Ascending aorta (tissue), 2 donors: ENCODE measurements at regions not wholly inside any gene's neighbourhood (a gene's known extent, or its start where the extent isn't known, plus 50 kb on each side); places are given as distances from the start of the nearest gene placed in this dataset.
"Not testable (repeated sequence)": the region's sequence is repeated elsewhere in the genome, so short reads cannot be mapped to it uniquely, and the experiment has no call there.

Experiments
- DNase-seq, 2 donors: peaks; one replicate each; pipeline ENCODE4 v3.0.0-alpha.2; 2019; ENCODE audit warnings: low spot score in 2 of 2
- H3K27ac ChIP-seq, 2 donors: fragments of 200-600 bp; sonication (generic); one replicate each; pipeline ENCODE4 v1.5.1; 2016 to 2017; ENCODE audit warnings: mild to moderate bottlenecking in 1 of 2
- H3K27me3 ChIP-seq: fragments of 200-600 bp; sonication (generic); one replicate; pipeline ENCODE4 v1.5.1; 2017
- H3K36me3 ChIP-seq, 2 donors: fragments of 200-600 bp; sonication (generic); one replicate each; pipeline ENCODE4 v1.5.1; 2016
- H3K4me1 ChIP-seq, 2 donors: fragments of 200-600 bp; sonication (generic); one replicate each; pipeline ENCODE4 v1.5.1; 2016 to 2017; ENCODE audit warnings: mild to moderate bottlenecking in 1 of 2
- H3K4me3 ChIP-seq, 2 donors: fragments of 200-600 bp; sonication (generic); one replicate each; pipeline ENCODE4 v1.5.1; 2016 to 2017; ENCODE audit warnings: mild to moderate bottlenecking in 1 of 2
- H3K9me3 ChIP-seq, 2 donors: fragments of 200-600 bp; sonication (generic); one replicate each; pipeline ENCODE4 v1.5.1; 2016
- CTCF ChIP-seq, 3 experiments: fragments of 200-600 bp in 2 of 3; fragments of 450-650 bp in 1 of 3; sonication (generic) in 2 of 3; IDR thresholded peaks; one replicate each; pipeline ENCODE4 v1.5.1; 2016 to 2019; ENCODE audit warnings: antibody characterized with exemption in 3 of 3, mild to moderate bottlenecking in 1 of 3, moderate library complexity in 1 of 3
- intact Hi-C: fragments of 100-400 bp; cut with DNase I; formaldehyde crosslinking; loops from one replicate; pipeline ENCODE4 v1.15.1; 2023

DNA sequence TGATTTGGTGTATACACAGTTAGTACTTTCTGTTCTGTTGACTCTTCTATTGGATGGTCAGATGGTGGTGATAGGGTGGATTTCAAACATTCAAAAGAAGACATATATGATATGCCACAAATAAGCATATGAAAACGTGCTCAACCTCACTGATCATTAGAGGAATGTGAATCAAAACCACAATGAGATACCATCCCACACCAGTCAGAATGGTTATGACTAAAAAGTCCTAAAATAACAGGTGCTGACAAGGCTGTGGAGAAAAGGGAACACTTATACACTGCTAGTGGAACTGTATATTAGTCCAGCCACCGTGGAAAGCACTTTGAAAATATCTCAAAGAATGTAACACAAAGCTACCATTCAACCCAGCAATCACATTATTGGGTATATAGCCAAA lies 425.5 kb downstream of the C12orf50 start:
- intact Hi-C loops, result no loop called here
- Histone ChIP-seq H3K27me3 (no peaks in the 10 kb centered on the region), H3K4me1 (no peaks in the 10 kb centered on the region), H3K9me3 (no peaks in the 10 kb centered on the region), H3K36me3 (no peaks in the 10 kb centered on the region), H3K27ac (no peak overlapping the region), H3K4me3 (no peak overlapping the region)
- TF ChIP-seq CTCF (IDR thresholded peaks at IDR 0.05), result no peak
- no peak for DNase-seq

GRCh38 chr12:87599459-87599858 lies 429.7 kb downstream of the C12orf50 start:
- no peak for TF ChIP-seq CTCF (IDR thresholded peaks at IDR 0.05)

DNA sequence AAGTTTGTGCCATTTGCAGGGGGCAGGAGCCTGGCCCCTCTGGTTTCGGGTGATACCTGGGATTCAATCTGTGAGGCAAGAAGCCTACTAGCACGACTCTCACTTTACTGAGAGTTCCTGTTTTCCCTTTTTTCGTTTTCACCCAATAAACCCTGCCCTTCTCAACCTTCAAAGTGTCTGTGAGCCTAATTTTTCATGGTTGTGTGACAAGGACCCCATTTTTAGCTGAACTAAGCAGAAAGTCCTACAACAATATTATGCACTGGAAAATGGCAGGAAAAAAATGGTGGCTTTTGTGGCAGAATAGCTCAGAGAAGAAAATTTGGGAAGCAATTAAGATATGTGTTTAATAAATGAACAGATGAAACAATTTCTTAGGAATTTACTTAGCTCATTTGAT lies 432.1 kb downstream of the C12orf50 start:
- Histone ChIP-seq H3K27me3 (no peaks in the 10 kb centered on the region), H3K4me1 (no peaks in the 10 kb centered on the region), H3K27ac (no peak overlapping the region), H3K4me3 (no peak overlapping the region), H3K36me3 (no peaks in the 10 kb centered on the region), H3K9me3 (no peaks in the 10 kb centered on the region)
- no peak for DNase-seq
- intact Hi-C loops, result no loop called here
- no peak for TF ChIP-seq CTCF (IDR thresholded peaks at IDR 0.05)

More at GRCh38 chr12:87599459-87599858, 429.7 kb downstream of the C12orf50 start:
- DNase-seq, result no peak
- Histone ChIP-seq H3K9me3 (no peaks in the 10 kb centered on the region), H3K4me1 (no peaks in the 10 kb centered on the region), H3K27ac (no peak overlapping the region), H3K27me3 (no peaks in the 10 kb centered on the region), H3K36me3 (no peaks in the 10 kb centered on the region), H3K4me3 (no peak overlapping the region)
- intact Hi-C loops, result no loop called here

DNA sequence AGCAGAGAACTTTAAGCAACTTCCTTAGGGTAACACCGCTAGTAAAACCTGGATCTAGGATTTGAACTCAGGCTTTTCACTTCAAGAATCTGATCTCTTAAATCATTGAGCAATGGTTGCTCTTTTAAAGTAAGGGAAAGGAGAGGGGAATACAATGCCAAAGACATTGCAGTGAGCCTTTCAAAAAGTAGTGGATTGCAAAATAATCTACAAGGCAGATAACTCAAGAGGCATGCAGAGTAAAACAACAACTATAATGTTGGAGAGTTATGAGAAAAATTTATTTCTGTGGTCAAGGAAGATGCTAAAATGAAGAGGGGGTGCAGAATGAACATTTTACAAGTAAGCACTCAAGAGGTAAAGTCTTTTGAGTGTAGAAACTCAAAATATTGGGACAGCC lies 432.6 kb downstream of the C12orf50 start:
- Histone ChIP-seq H3K9me3 (no peaks in the 10 kb centered on the region), H3K36me3 (no peaks in the 10 kb centered on the region), H3K4me3 (no peak overlapping the region), H3K27me3 (no peaks in the 10 kb centered on the region), H3K27ac (no peak overlapping the region), H3K4me1 (no peaks in the 10 kb centered on the region)
- intact Hi-C loops, result no loop called here
- DNase-seq, result no peak
- no peak for TF ChIP-seq CTCF (IDR thresholded peaks at IDR 0.05)

- intact Hi-C loops, result no loop called here
- Histone ChIP-seq H3K4me1 (no peaks in the 10 kb centered on the region), H3K27ac (no peak overlapping the region), H3K4me3 (no peak overlapping the region), H3K9me3 (no peaks in the 10 kb centered on the region), H3K36me3 (no peaks in the 10 kb centered on the region), H3K27me3 (no peaks in the 10 kb centered on the region)
- no peak for TF ChIP-seq CTCF (IDR thresholded peaks at IDR 0.05)
- no peak for DNase-seq
Measured at GRCh38 chr12:87596134-87596533, 433.1 kb downstream of the C12orf50 start.

DNA sequence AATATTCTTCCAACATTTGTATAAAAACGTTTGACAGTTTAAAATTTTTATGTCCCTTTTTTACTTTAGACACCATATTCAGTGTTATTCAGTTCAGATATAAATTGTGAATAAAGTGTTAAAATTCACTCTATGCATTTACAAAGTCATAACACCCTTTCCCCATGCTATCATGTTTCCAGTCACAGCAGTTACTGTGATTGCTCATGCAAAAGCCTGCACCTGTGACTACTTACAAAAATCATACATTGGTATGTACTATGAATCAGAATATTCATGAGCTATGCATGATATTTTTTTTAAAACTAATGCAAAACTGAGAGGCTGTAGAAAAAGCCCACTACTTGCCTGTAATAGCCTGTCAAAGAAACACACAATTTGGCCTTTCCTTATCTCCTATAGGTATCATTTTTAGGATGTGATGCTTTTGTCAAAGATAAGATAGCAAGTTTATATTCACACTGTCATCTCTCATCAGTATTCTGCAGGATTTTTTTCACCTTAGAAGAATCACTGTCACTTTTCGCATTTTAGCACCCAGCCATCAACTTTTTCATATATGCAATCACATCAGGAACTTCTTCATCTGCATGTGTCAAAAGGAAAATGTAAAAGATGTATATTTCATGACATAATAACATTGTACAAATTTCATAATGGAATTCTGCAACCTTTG lies 443.2 kb downstream of the C12orf50 start:
- no peak overlapping the region for H3K27ac ChIP-seq
- H3K36me3 ChIP-seq, result no peaks in the 10 kb centered on the region
- no peaks in the 10 kb centered on the region for H3K27me3 ChIP-seq
- H3K4me3 ChIP-seq, result no peak overlapping the region
- intact Hi-C loops, result no loop called here
- H3K9me3 ChIP-seq, result no peaks in the 10 kb centered on the region
- no peak for TF ChIP-seq CTCF (IDR thresholded peaks at IDR 0.05)
- H3K4me1 ChIP-seq, result no peaks in the 10 kb centered on the region
- no peak for DNase-seq

- H3K36me3 ChIP-seq, intact Hi-C loops, DNase-seq: not testable (repeated sequence)
Measured at GRCh38 chr12:87579091-87579490, 450.1 kb downstream of the C12orf50 start.

More at GRCh38 chr12:87579091-87579490, 450.1 kb downstream of the C12orf50 start:
- not testable (repeated sequence) for H3K9me3 ChIP-seq, H3K4me3 ChIP-seq, H3K4me1 ChIP-seq, H3K27ac ChIP-seq, H3K27me3 ChIP-seq
